ENCODE measurements at regions not wholly inside any gene's neighbourhood (a gene's known extent, or its start where the extent isn't known, plus 50 kb on each side); places are given as distances from the start of the nearest gene placed in this dataset.

GRCh38 chr5:77144837-77145139, 57.7 kb upstream of the ZBED3 start:
- TF ChIP-seq CTCF (IDR thresholded peaks at IDR 0.05) (no peak; the same call in 1 of the 2 replicates), TCF12 (IDR thresholded peaks at IDR 0.05) (no peak), MXI1 (IDR thresholded peaks at IDR 0.05; ENCODE audit: low read depth, low read length) (no peak), REST (IDR thresholded peaks at IDR 0.05; ENCODE audit: low read depth, low read length) (no peak), TEAD4 (IDR thresholded peaks at IDR 0.05; ENCODE audit: borderline replicate concordance, insufficient read depth) (no peak), EP300 (IDR thresholded peaks at IDR 0.05; ENCODE audit: borderline replicate concordance in 1 of 2, low read depth in 1 of 2, low read length in 1 of 2) (no peak), POLR2AphosphoS5 (IDR thresholded peaks at IDR 0.05; ENCODE audit: low read depth, low read length) (no peak)

Data from SK-N-SH (cell line).